ENCODE measurements at regions not wholly inside any gene's neighbourhood (a gene's known extent, or its start where the extent isn't known, plus 50 kb on each side); places are given as distances from the start of the nearest gene placed in this dataset.

DNA sequence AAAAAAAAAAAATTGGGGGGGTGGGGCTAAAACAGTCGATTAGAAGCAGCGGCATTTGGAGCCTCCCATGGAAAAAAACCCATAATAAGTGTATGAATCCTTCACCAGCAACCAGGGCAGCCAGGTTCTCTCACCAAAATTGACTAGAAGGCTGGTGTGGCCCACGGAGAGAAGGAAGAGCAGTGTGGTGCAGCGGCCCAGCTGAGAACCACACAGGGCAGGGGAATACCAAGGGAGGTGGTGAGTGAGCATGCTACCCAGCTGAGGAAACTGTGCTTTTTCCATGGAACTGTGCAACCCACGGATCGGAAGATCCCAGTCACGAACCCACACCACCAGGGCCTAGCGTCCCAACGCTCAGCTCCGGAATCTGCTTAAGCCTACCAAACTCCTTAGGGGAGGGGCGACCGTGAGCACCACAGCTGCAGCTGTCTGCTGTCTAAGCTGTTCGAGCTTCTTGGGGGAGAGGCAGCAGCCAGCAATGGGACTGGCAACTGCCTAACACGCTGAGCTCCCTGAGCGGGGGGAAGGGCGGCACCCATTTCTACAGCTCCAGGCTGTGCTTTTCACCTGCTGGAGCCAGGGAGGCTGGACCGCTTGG is 1037.2 kb upstream of the ACVR2A start:
- TF ChIP-seq CREB5 (CRISPR knock-in tag; IDR thresholded peaks at IDR 0.05; ENCODE audit: low read depth): no peak
- TF ChIP-seq, protein P1, sequence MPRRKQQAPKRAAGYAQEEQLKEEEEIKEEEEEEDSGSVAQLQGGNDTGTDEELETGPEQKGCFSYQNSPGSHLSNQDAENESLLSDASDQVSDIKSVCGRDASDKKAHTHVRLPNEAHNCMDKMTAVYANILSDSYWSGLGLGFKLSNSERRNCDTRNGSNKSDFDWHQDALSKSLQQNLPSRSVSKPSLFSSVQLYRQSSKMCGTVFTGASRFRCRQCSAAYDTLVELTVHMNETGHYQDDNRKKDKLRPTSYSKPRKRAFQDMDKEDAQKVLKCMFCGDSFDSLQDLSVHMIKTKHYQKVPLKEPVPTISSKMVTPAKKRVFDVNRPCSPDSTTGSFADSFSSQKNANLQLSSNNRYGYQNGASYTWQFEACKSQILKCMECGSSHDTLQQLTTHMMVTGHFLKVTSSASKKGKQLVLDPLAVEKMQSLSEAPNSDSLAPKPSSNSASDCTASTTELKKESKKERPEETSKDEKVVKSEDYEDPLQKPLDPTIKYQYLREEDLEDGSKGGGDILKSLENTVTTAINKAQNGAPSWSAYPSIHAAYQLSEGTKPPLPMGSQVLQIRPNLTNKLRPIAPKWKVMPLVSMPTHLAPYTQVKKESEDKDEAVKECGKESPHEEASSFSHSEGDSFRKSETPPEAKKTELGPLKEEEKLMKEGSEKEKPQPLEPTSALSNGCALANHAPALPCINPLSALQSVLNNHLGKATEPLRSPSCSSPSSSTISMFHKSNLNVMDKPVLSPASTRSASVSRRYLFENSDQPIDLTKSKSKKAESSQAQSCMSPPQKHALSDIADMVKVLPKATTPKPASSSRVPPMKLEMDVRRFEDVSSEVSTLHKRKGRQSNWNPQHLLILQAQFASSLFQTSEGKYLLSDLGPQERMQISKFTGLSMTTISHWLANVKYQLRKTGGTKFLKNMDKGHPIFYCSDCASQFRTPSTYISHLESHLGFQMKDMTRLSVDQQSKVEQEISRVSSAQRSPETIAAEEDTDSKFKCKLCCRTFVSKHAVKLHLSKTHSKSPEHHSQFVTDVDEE (CRISPR knock-in tag; IDR thresholded peaks at IDR 0.05): no peak
- TF ChIP-seq ESRRG (CRISPR knock-in tag; IDR thresholded peaks at IDR 0.05): no peak
- no peak for TF ChIP-seq CSDC2 (CRISPR knock-in tag; IDR thresholded peaks at IDR 0.05)
- no peak for TF ChIP-seq PATZ1 (CRISPR knock-in tag; IDR thresholded peaks at IDR 0.05; ENCODE audit: borderline replicate concordance)
- no peak for TF ChIP-seq TOX (CRISPR knock-in tag; IDR thresholded peaks at IDR 0.05; ENCODE audit: borderline replicate concordance)
- TF ChIP-seq ISL1 (CRISPR knock-in tag; IDR thresholded peaks at IDR 0.05): no peak
- TF ChIP-seq ARNTL (CRISPR knock-in tag; IDR thresholded peaks at IDR 0.05; ENCODE audit: borderline replicate concordance, low read depth): no peak
- TF ChIP-seq GLIS3 (CRISPR knock-in tag; IDR thresholded peaks at IDR 0.05): no peak
- no peak for TF ChIP-seq ZNF70 (CRISPR knock-in tag; IDR thresholded peaks at IDR 0.05)
- TF ChIP-seq, protein P2, sequence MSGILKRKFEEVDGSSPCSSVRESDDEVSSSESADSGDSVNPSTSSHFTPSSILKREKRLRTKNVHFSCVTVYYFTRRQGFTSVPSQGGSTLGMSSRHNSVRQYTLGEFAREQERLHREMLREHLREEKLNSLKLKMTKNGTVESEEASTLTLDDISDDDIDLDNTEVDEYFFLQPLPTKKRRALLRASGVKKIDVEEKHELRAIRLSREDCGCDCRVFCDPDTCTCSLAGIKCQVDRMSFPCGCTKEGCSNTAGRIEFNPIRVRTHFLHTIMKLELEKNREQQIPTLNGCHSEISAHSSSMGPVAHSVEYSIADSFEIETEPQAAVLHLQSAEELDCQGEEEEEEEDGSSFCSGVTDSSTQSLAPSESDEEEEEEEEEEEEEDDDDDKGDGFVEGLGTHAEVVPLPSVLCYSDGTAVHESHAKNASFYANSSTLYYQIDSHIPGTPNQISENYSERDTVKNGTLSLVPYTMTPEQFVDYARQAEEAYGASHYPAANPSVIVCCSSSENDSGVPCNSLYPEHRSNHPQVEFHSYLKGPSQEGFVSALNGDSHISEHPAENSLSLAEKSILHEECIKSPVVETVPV (CRISPR knock-in tag; IDR thresholded peaks at IDR 0.05): no peak
- TF ChIP-seq BACH2 (CRISPR knock-in tag; IDR thresholded peaks at IDR 0.05; ENCODE audit: borderline replicate concordance): no peak
- no peak for TF ChIP-seq ZNF565 (CRISPR knock-in tag; conservative IDR thresholded peaks at IDR 0.05; ENCODE audit: low read depth)

DNA sequence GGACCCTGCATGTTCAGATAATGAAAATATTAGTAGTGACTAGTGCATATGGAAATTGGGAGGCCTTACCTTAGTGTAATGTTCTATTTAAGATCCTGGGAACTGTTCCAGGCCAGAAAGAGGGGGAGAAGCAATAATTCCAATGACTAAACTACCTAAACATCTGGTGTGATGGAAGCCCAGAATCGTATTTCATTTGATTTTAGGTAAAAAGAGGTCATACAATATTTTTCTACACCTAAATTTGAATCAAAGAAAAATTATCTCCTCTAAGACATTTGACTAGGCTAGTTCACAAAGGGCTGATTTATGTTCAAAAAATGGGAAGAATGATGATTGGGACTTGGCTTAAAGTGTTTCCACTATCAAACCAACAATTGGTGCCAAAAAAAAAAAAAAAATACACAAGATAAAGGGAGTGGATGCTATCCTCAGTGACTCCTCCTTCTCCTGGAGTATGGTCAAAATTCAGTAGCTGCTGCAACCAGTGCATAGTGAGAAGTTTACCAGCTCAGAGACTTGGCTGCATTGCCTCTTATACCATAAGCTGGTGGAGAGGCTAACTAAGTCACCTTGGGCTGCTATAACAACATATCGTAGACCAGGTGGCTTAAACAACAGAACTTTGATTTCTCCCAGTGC is 1038.3 kb upstream of the ACVR2A start:
- ATAC-seq: peak; percentile 39; the same call in 1 of the 3 replicates
- TF ChIP-seq RARB (CRISPR knock-in tag; IDR thresholded peaks at IDR 0.05): no peak
- TF ChIP-seq, protein P3, sequence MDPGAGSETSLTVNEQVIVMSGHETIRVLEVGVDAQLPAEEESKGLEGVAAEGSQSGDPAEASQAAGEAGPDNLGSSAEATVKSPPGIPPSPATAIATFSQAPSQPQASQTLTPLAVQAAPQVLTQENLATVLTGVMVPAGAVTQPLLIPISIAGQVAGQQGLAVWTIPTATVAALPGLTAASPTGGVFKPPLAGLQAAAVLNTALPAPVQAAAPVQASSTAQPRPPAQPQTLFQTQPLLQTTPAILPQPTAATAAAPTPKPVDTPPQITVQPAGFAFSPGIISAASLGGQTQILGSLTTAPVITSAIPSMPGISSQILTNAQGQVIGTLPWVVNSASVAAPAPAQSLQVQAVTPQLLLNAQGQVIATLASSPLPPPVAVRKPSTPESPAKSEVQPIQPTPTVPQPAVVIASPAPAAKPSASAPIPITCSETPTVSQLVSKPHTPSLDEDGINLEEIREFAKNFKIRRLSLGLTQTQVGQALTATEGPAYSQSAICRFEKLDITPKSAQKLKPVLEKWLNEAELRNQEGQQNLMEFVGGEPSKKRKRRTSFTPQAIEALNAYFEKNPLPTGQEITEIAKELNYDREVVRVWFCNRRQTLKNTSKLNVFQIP (CRISPR knock-in tag; IDR thresholded peaks at IDR 0.05; ENCODE audit: borderline replicate concordance, low read depth): no peak
- TF ChIP-seq SNAI2 (CRISPR knock-in tag; IDR thresholded peaks at IDR 0.05): no peak
- no peak for TF ChIP-seq ISL1 (CRISPR knock-in tag; IDR thresholded peaks at IDR 0.05)
- TF ChIP-seq ZNF565 (CRISPR knock-in tag; conservative IDR thresholded peaks at IDR 0.05; ENCODE audit: low read depth): no peak
- TF ChIP-seq GLIS3 (CRISPR knock-in tag; IDR thresholded peaks at IDR 0.05): no peak
- no peak for TF ChIP-seq ZNF8 (CRISPR knock-in tag; IDR thresholded peaks at IDR 0.05)
- TF ChIP-seq ARNTL (CRISPR knock-in tag; IDR thresholded peaks at IDR 0.05; ENCODE audit: borderline replicate concordance, low read depth): no peak
- no peak for TF ChIP-seq ZFP30 (CRISPR knock-in tag; IDR thresholded peaks at IDR 0.05)
- TF ChIP-seq TOX (CRISPR knock-in tag; IDR thresholded peaks at IDR 0.05; ENCODE audit: borderline replicate concordance): no peak
- no peak for TF ChIP-seq ZC3H10 (CRISPR knock-in tag; IDR thresholded peaks at IDR 0.05)
- no peak for TF ChIP-seq CREB5 (CRISPR knock-in tag; IDR thresholded peaks at IDR 0.05; ENCODE audit: low read depth)
- TF ChIP-seq PATZ1 (CRISPR knock-in tag; IDR thresholded peaks at IDR 0.05; ENCODE audit: borderline replicate concordance): no peak
- no peak for TF ChIP-seq CSDC2 (CRISPR knock-in tag; IDR thresholded peaks at IDR 0.05)
- no peak for TF ChIP-seq ESRRG (CRISPR knock-in tag; IDR thresholded peaks at IDR 0.05)
- no peak for TF ChIP-seq TCF4 (CRISPR knock-in tag; IDR thresholded peaks at IDR 0.05; ENCODE audit: borderline replicate concordance)
- no peak for TF ChIP-seq BACH2 (CRISPR knock-in tag; IDR thresholded peaks at IDR 0.05; ENCODE audit: borderline replicate concordance)

More for the DNA sequence above, 1037.2 kb upstream of the ACVR2A start:
- no peak for ATAC-seq
